ENCODE measurements at regions not wholly inside any gene's neighbourhood (a gene's known extent, or its start where the extent isn't known, plus 50 kb on each side); places are given as distances from the start of the nearest gene placed in this dataset.

DNA sequence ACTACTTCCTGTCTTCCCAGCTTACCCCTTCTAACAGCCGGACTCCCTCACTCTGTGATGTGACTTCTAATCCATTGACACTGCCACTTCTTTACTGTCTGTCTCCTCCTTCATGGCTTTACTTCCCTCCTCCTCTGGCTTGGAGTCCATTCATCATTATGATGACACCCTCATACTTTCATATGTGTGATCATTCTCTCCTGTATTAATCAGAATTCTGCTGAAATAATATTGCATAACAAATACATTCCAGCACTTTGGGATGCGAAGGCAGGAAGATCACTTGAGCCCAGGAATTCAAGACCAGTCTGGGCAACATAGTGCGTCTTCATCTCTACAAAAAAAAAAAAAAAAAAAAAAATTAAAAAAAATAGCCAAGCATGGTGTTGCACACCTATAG lies 147.9 kb upstream of the BTBD3 start:
- ChIA-PET POLR2A (interaction anchor here (0.7 kb wide), 1 partner anchor 19 kb away, joined by 5 read pairs; no protein-coding TSS in a partner anchor), CTCF (no interaction called here), SMC1A (ENCODE audit: uncharacterized antibody, unreplicated experiment) (interaction anchor here (0.7 kb wide), 1 partner anchor 12 kb away, joined by 3 read pairs; no protein-coding TSS in a partner anchor), RAD21 (ENCODE audit: unreplicated experiment) (no interaction called here)
- H3K36me3 ChIP-seq (ENCODE audit: control insufficient read depth in 2 of 2, insufficient read depth in 2 of 2, low read length in 1 of 2), result no peaks in the 10 kb centered on the region
- H3K9me3 ChIP-seq (replicated peaks; ENCODE audit: control insufficient read depth, insufficient read depth, low read length), result no peaks in the 10 kb centered on the region
- H3K4me2 ChIP-seq (ENCODE audit: control insufficient read depth, insufficient read depth), result no peak overlapping the region
- intact Hi-C loops (cut with micrococcal nuclease; ENCODE audit: unreplicated experiment) (no loop called here), in situ Hi-C loops (cut with MboI) (no loop called here)
- no peaks in the 10 kb centered on the region for H3K79me2 ChIP-seq (ENCODE audit: control insufficient read depth, insufficient read depth, low read length)
- no peak overlapping the region for H3K27ac ChIP-seq (ENCODE audit: control insufficient read depth, insufficient read depth)
- FAIRE-seq (no peak), ATAC-seq (no peak), DNase-seq (ENCODE audit: low read depth, low spot score) (no peak)
- 28% methylated on average over 2 of the region's 3 CpGs for WGBS (ENCODE audit: insufficient coverage, insufficient replicate concordance, low lambda C conversion rate, missing lambda C conversion rate)
- no peaks in the 10 kb centered on the region for H3K27me3 ChIP-seq (replicated peaks in 1 of 2; ENCODE audit: control insufficient read depth in 2 of 2, insufficient read depth in 2 of 2, low read length in 1 of 2)
- H4K20me1 ChIP-seq (ENCODE audit: control insufficient read depth, insufficient read depth), result no peaks in the 10 kb centered on the region
- no peaks in the 10 kb centered on the region for H3K4me1 ChIP-seq (ENCODE audit: control insufficient read depth, insufficient read depth, low read length)
- H2AFZ ChIP-seq (ENCODE audit: control insufficient read depth, low read depth, low read length), result no peak overlapping the region
- no TSS peak for BruUV-seq (replicated peaks)
- TF ChIP-seq PAX8 (IDR thresholded peaks at IDR 0.05) (no peak), STAT3 (IDR thresholded peaks at IDR 0.05; ENCODE audit: low read depth, low read length) (no peak), RELB (IDR thresholded peaks at IDR 0.05; ENCODE audit: low read depth) (no peak)
- TF ChIP-seq, protein P1, sequence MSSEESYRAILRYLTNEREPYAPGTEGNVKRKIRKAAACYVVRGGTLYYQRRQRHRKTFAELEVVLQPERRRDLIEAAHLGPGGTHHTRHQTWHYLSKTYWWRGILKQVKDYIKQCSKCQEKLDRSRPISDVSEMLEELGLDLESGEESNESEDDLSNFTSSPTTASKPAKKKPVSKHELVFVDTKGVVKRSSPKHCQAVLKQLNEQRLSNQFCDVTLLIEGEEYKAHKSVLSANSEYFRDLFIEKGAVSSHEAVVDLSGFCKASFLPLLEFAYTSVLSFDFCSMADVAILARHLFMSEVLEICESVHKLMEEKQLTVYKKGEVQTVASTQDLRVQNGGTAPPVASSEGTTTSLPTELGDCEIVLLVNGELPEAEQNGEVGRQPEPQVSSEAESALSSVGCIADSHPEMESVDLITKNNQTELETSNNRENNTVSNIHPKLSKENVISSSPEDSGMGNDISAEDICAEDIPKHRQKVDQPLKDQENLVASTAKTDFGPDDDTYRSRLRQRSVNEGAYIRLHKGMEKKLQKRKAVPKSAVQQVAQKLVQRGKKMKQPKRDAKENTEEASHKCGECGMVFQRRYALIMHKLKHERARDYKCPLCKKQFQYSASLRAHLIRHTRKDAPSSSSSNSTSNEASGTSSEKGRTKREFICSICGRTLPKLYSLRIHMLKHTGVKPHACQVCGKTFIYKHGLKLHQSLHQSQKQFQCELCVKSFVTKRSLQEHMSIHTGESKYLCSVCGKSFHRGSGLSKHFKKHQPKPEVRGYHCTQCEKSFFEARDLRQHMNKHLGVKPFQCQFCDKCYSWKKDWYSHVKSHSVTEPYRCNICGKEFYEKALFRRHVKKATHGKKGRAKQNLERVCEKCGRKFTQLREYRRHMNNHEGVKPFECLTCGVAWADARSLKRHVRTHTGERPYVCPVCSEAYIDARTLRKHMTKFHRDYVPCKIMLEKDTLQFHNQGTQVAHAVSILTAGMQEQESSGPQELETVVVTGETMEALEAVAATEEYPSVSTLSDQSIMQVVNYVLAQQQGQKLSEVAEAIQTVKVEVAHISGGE (CRISPR knock-in tag; IDR thresholded peaks at IDR 0.05), result no peak
- H3K9ac ChIP-seq (ENCODE audit: control insufficient read depth, insufficient read depth, low read length), result no peak overlapping the region
- H3K4me3 ChIP-seq, result no peak overlapping the region

Measured in GM12878 (cell line).